Neuronal stem cell (in vitro differentiated cells): ENCODE measurements at regions not wholly inside any gene's neighbourhood (a gene's known extent, or its start where the extent isn't known, plus 50 kb on each side); places are given as distances from the start of the nearest gene placed in this dataset.

Experiments used
- DNase-seq: peaks from one replicate; pipeline ENCODE4 v3.0.0-alpha.2; 2013; ENCODE audit warnings: low spot score
- H2AFZ ChIP-seq: one replicate; pipeline ENCODE4 v1.6.1; 2013; ENCODE audit warnings: mild to moderate bottlenecking, low read length, inconsistent platforms
- H2AK5ac ChIP-seq: 2 replicates; pipeline ENCODE4 v1.6.1; 2013; ENCODE audit warnings: low read depth, mild to moderate bottlenecking, inconsistent platforms, low read length, moderate library complexity, mixed read lengths
- H2BK120ac ChIP-seq: 2 replicates; pipeline ENCODE4 v1.6.1; 2013; ENCODE audit warnings: low read depth, mild to moderate bottlenecking, inconsistent platforms, low read length, moderate library complexity, mixed read lengths
- H2BK12ac ChIP-seq: one replicate; pipeline ENCODE4 v1.6.1; 2013; ENCODE audit warnings: low read length, inconsistent platforms
- H2BK15ac ChIP-seq: 2 replicates; pipeline ENCODE4 v1.6.1; 2013; ENCODE audit warnings: mild to moderate bottlenecking, low read length, inconsistent platforms, mixed read lengths
- H2BK5ac ChIP-seq: one replicate; pipeline ENCODE4 v1.6.1; 2013; ENCODE audit warnings: inconsistent platforms, mild to moderate bottlenecking, low read length, moderate library complexity
- H3K14ac ChIP-seq: one replicate; pipeline ENCODE4 v1.6.1; 2013; ENCODE audit warnings: low read length, inconsistent platforms
- H3K18ac ChIP-seq: 2 replicates; pipeline ENCODE4 v1.6.1; 2013; ENCODE audit warnings: low read length, inconsistent platforms
- H3K23ac ChIP-seq: 2 replicates; pipeline ENCODE4 v1.6.1; 2013; ENCODE audit warnings: low read depth, mild to moderate bottlenecking, mixed read lengths, low read length, inconsistent platforms; ENCODE audit not compliant: poor library complexity
- H3K27ac ChIP-seq: replicated peaks from 3 replicates; pipeline ENCODE4 v1.5.1; 2013; ENCODE audit warnings: low read length, inconsistent platforms
- H3K27me3 ChIP-seq, 3 experiments: 2 replicates each; pipeline ENCODE4 v1.6.1; 2013; ENCODE audit warnings: low read length in 3 of 3, mild to moderate bottlenecking in 2 of 3, inconsistent platforms in 1 of 3, low read depth in 1 of 3, mixed read lengths in 1 of 3, moderate library complexity in 1 of 3; ENCODE audit not compliant: control insufficient read depth in 3 of 3, insufficient read depth in 3 of 3
- H3K36me3 ChIP-seq, 2 donors: replicated peaks in 1 of 2; 2 replicates each; pipeline ENCODE4 v1.6.1; 2013; ENCODE audit warnings: low read length in 2 of 2; ENCODE audit not compliant: control insufficient read depth in 2 of 2, insufficient read depth in 2 of 2
- H3K4ac ChIP-seq: 2 replicates; pipeline ENCODE4 v1.6.1; 2013; ENCODE audit warnings: inconsistent platforms, mild to moderate bottlenecking, low read length, moderate library complexity
- H3K4me1 ChIP-seq, 2 donors: 1 replicate in 1 of 2; 2 replicates in 1 of 2; pipeline ENCODE4 v1.6.1; 2013; ENCODE audit warnings: low read length in 2 of 2, low read depth in 1 of 2; ENCODE audit not compliant: control insufficient read depth in 2 of 2, insufficient read depth in 1 of 2
- H3K4me2 ChIP-seq: one replicate; pipeline ENCODE4 v1.6.1; 2013; ENCODE audit warnings: mild to moderate bottlenecking, low read length, inconsistent platforms; ENCODE audit not compliant: insufficient read depth, poor library complexity, severe bottlenecking
- H3K4me3 ChIP-seq, 2 donors: 2 replicates each; pipeline ENCODE4 v1.5.1; 2013; ENCODE audit warnings: low read length in 2 of 2, mild to moderate bottlenecking in 2 of 2, inconsistent platforms in 1 of 2, moderate library complexity in 1 of 2
- H3K79me1 ChIP-seq: one replicate; pipeline ENCODE4 v1.6.1; 2013; ENCODE audit warnings: low read depth, mild to moderate bottlenecking, inconsistent platforms, low read length, moderate library complexity
- H3K9ac ChIP-seq: one replicate; pipeline ENCODE4 v1.6.1; 2013; ENCODE audit warnings: mild to moderate bottlenecking, low read depth, low read length, inconsistent platforms; ENCODE audit not compliant: poor library complexity
- H3K9me3 ChIP-seq, 2 donors: replicated peaks in 1 of 2; 2 replicates each; pipeline versions ENCODE3 to v1.6.1; 2013; ENCODE audit warnings: low read length in 2 of 2, mild to moderate bottlenecking in 2 of 2, inconsistent platforms in 1 of 2, low read depth in 1 of 2, mixed read lengths in 1 of 2, moderate library complexity in 1 of 2; ENCODE audit not compliant: control insufficient read depth in 2 of 2, insufficient read depth in 1 of 2
- H4K8ac ChIP-seq: one replicate; pipeline ENCODE4 v1.6.1; 2013; ENCODE audit warnings: low read depth, mild to moderate bottlenecking, inconsistent platforms, low read length, moderate library complexity
- H4K91ac ChIP-seq: one replicate; pipeline ENCODE4 v1.6.1; 2013; ENCODE audit warnings: low read length, low read depth, mild to moderate bottlenecking, inconsistent platforms; ENCODE audit not compliant: poor library complexity
- WGBS, 2 donors: extraction: QIAGEN DNeasy Blood & Tissue Kit; methylation state at CpG; one replicate each; pipeline ENCODE4 v1.1.7; 2013; ENCODE audit warnings: missing lambda C conversion rate in 2 of 2, mixed read lengths in 1 of 2; ENCODE audit not compliant: insufficient read length in 2 of 2, insufficient replicate concordance in 1 of 2; ENCODE audit errors: extremely low coverage in 2 of 2; 5-methylcytosine and 5-hydroxymethylcytosine counted together

- Histone ChIP-seq H2BK120ac (no peak overlapping the region), H4K91ac (no peak overlapping the region), H2BK15ac (no peak overlapping the region), H3K36me3 (no peaks in the 10 kb centered on the region), H3K4me3 (no peak overlapping the region), H2BK12ac (no peak overlapping the region), H3K4ac (no peak overlapping the region), H3K23ac (no peak overlapping the region), H2AK5ac (no peak overlapping the region), H3K18ac (no peak overlapping the region), H4K8ac (no peak overlapping the region), H3K27ac (no peak overlapping the region), H3K79me1 (no peaks in the 10 kb centered on the region), H2AFZ (no peak overlapping the region), H3K14ac (no peak overlapping the region), H3K4me2 (no peak overlapping the region), H3K9ac (no peak overlapping the region), H2BK5ac (no peak overlapping the region), H3K9me3 (peaks cover 4 to 12% of the 10 kb centered on the region in 2 donors), H3K4me1 (peaks cover 0 to 6% of the 10 kb centered on the region in 2 donors), H3K27me3 (peaks cover 0 to 14% (median 0%) of the 10 kb centered on the region in 3 experiments)
- WGBS, 2 donors, result no CpG with 5 or more reads among the region's 1 CpG
- no peak for DNase-seq
These were observed 101.6 kb upstream of the INSIG1 start for GRCh38 chr7:155195939-155196523.

- H3K4me2 ChIP-seq, result no peak overlapping the region
- no peaks in the 10 kb centered on the region for H3K36me3 ChIP-seq
- no peak overlapping the region for H4K91ac ChIP-seq
- no peak overlapping the region for H3K14ac ChIP-seq
- H2AFZ ChIP-seq, result no peak overlapping the region
- DNase-seq, result no peak
- WGBS, 2 donors, result no CpG with 5 or more reads among the region's 22 CpGs
- no peak overlapping the region for H2AK5ac ChIP-seq
- no peak overlapping the region for H3K4ac ChIP-seq
- no peak overlapping the region for H2BK12ac ChIP-seq
- H3K9me3 ChIP-seq, result peaks cover 3 to 6% of the 10 kb centered on the region in 2 donors
- no peak overlapping the region for H2BK5ac ChIP-seq
- H3K27ac ChIP-seq, result no peak overlapping the region
- no peak overlapping the region for H2BK120ac ChIP-seq
- no peak overlapping the region for H2BK15ac ChIP-seq
- no peak overlapping the region for H4K8ac ChIP-seq
- peak overlapping the region; percentile 53 for H3K18ac ChIP-seq
- peaks cover 0 to 3% (median 0%) of the 10 kb centered on the region in 3 experiments for H3K27me3 ChIP-seq
- H3K23ac ChIP-seq, result peak overlapping the region; percentile 48
- H3K4me1 ChIP-seq, result peaks cover 0 to 6% of the 10 kb centered on the region in 2 donors
- no peak overlapping the region for H3K4me3 ChIP-seq
- H3K79me1 ChIP-seq, result no peaks in the 10 kb centered on the region
- peak overlapping the region; percentile 34 for H3K9ac ChIP-seq
These were observed 99.3 kb upstream of the INSIG1 start for GRCh38 chr7:155198196-155198892.

GRCh38 chr7:155198901-155199845 lies 98.5 kb upstream of the INSIG1 start:
- no peaks in the 10 kb centered on the region for H3K27me3 ChIP-seq
- DNase-seq, result no peak
- no peak overlapping the region for H3K4me3 ChIP-seq
- H3K36me3 ChIP-seq, result no peaks in the 10 kb centered on the region
- no peak overlapping the region for H2BK12ac ChIP-seq
- no peak overlapping the region for H2BK120ac ChIP-seq
- no peak overlapping the region for H2BK5ac ChIP-seq
- no peak overlapping the region for H2BK15ac ChIP-seq
- no peak overlapping the region for H3K23ac ChIP-seq
- peaks cover 0 to 6% of the 10 kb centered on the region in 2 donors for H3K4me1 ChIP-seq
- H3K9ac ChIP-seq, result no peak overlapping the region
- no peak overlapping the region for H2AFZ ChIP-seq
- no peak overlapping the region for H2AK5ac ChIP-seq
- no peak overlapping the region for H3K27ac ChIP-seq
- WGBS, 2 donors, result no CpG with 5 or more reads among the region's 13 CpGs
- no peak overlapping the region for H4K91ac ChIP-seq
- no peak overlapping the region for H3K14ac ChIP-seq
- H3K9me3 ChIP-seq, result peaks cover 3 to 6% of the 10 kb centered on the region in 2 donors
- H4K8ac ChIP-seq, result no peak overlapping the region
- H3K4ac ChIP-seq, result no peak overlapping the region
- H3K18ac ChIP-seq, result no peak overlapping the region
- H3K79me1 ChIP-seq, result no peaks in the 10 kb centered on the region
- no peak overlapping the region for H3K4me2 ChIP-seq
